KG1 (cell line): ENCODE measurements at regions not wholly inside any gene's neighbourhood (a gene's known extent, or its start where the extent isn't known, plus 50 kb on each side); places are given as distances from the start of the nearest gene placed in this dataset.
A peak's percentile ranks its signal among the peaks of the same experiment; 100 is the strongest.
"Not testable (repeated sequence)": the region's sequence is repeated elsewhere in the genome, so short reads cannot be mapped to it uniquely, and the experiment has no call there.

ENCODE experiments used
- DNase-seq: peaks from one replicate; lab custom pipeline; 2025; lab: John Stamatoyannopoulos, UW

DNA sequence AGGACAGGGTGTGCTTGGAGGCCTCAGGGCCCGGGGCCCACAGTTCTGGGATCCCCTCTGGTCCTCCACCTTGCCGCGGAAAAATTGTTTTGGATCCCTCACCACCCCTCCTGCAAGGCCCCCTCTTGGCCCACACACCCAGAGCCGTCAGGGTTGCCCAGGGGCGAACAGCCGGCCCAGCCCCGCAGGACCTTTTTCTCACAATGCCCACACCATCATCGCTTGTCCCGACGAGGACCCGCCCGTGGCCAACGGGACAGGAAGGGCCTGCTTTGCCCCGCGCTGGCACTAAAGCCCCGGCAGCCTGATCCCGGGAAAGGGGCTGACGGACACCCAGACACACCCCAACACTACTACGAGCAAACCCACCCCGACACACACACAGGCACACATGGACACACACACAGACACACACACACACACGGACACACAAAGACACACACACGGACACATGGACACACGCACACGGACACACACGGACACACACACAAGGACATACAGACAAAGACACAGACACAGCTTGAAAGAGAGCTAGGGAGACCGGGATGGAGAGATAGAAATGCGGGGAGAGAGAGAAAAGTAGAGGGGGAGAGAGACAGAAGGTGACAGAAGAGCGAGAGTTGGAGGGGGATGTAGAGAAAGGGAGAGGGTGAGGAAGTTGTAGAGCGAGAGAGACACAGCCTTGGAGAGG lies 1493.5 kb upstream of the DEFB115 start:
- DNase-seq: no peak

GRCh38 chr20:29764922-29765610 lies 1492.4 kb upstream of the DEFB115 start:
- peak; percentile 0 for DNase-seq

GRCh38 chr20:29778033-29778432 lies 1479.4 kb upstream of the DEFB115 start:
- DNase-seq: not testable (repeated sequence)

- not testable (repeated sequence) for DNase-seq
Observed at GRCh38 chr20:29781217-29781616, 1476.2 kb upstream of the DEFB115 start.

GRCh38 chr20:29781891-29782290 lies 1475.6 kb upstream of the DEFB115 start:
- DNase-seq: not testable (repeated sequence)

GRCh38 chr20:29787456-29787855 lies 1470.0 kb upstream of the DEFB115 start:
- not testable (repeated sequence) for DNase-seq

DNA sequence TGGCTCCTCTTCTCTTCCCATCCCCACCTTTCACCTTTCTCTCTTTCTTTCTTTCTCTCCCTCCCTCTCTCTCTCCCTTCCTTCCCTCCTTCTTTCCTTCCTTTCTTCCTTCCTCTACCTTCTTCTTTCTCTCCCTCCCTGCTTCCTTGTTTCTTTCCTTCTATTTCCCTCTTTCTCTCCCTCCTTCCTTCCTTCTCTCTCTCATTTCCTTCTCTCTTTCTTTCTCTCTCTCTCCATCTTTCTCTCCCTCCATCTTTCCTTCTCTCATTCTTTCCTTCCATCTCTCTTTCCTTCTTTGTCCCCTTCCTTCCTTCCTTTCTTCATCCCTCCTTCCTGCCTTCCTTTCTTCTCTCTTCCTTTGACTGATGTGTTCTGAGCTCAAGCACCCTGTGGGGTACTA lies 1467.0 kb upstream of the DEFB115 start:
- no peak for DNase-seq

- DNase-seq: not testable (repeated sequence)
Observed at GRCh38 chr20:29831508-29831907, 1426.0 kb upstream of the DEFB115 start.

- not testable (repeated sequence) for DNase-seq
Observed at GRCh38 chr20:29868014-29868413, 1389.5 kb upstream of the DEFB115 start.

DNA sequence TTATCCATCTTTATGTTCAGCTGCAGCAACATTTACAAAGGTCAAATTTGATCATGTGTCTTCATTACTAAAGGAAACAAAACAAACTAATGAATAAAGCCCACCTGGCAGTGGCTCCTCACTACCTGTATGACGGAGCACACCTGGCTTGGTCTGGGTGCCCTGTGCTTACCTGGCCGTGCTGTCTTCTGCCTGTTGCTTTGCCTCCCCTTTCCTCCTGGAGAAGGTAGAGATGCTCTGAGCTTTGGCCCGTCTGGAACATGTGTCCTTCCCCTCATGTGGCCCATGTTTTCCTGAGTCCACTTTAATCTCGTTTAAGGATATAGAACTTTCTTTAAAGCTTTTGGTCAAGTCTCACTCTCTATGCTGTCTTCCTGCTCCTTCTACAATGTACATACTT lies 1388.8 kb upstream of the DEFB115 start:
- not testable (repeated sequence) for DNase-seq

DNA sequence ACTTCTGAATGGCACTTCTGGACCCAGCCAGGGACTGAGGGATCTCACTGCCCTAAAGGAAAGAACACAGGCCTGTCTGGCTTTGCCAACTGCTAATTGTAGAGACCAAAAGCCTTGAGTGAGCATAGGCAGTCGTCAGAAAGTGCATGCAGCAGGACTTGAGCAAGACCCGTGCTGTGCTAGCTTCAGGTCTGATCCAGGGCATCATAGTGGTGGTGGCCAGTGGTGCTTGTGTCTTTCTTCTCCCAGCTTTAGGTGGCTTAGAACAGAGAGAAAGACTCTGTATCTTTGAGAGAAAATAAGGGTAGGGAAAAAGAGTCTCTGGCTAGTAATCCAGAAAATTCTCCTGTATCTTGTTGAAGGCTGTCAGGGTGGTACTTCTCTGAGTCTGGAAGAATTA lies 1385.6 kb upstream of the DEFB115 start:
- DNase-seq: not testable (repeated sequence)

- no peak for DNase-seq
Observed at GRCh38 chr20:29873946-29874345, 1383.5 kb upstream of the DEFB115 start.

DNA sequence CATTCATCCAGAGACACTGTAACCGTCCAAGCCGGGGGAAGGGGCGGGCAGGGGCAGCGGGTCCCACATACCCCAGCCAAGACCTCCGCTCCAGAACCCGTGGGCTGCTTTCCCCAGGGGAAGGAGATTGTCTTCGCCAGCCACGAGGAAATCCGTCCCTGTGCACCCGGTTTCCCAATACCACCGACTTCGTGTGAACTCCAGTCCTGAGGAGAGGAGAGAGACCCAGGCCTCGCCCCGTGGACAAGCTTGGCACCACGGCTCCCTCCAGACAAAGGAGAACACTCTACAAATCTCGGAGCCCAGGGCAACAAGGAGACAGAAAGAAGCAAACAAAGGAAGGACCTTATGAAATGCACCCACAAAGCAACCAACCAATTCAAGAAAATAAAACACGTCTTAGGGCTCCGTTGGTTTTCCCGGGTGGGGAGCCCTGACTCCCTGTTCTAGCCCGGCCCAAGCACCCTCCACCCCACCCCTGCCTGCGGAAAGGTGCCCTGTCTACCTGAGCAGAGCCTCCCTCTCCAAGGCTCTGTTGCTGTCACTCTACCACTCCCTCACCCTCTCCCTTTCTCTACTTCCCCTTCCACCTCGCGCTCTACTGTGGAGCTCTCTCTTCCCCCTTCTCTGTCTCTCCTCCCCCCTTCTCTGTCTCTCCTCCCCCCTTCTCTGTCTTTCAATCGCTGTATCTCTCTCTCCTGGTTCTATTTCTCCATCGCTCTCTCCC lies 1382.8 kb upstream of the DEFB115 start:
- no peak for DNase-seq

DNA sequence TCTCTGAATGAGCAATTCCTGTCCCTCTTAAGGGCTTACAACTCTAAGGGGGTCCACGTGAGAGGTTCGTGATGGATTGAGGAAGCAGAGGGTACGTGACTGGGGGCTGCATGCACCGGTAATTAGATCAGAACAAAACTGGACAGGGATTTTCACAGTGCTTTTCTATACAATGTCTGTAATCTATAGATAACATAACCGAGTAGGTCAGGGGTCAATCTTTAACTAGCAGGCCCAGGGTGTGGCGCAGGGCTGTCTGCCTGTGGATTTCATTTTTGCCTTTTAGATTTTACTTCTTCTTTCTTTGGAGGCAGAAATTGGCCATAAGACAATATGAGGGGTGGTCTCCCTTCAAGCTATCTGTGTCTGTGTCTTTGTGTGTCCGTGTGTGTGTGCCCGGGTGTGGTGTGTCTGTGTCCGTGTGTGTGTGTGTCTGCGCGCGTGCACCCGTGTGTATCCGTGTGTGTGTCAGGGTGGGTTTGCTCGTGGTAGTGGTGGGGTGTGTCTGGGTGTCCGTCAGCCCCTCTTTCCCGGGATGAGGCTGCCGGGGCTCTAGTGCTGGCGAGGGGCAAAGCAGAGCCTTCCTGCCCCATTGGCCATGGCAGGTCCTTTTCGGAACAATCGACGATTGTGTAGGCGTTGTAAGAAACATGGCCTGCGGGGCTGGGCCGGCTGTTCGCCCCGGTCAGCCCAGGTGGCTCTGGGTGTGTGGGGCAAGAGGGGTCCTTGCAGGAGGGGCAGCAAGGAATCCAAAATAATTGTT lies 1382.0 kb upstream of the DEFB115 start:
- DNase-seq: not testable (repeated sequence)

GRCh38 chr20:29876084-29876910 lies 1381.2 kb upstream of the DEFB115 start:
- DNase-seq: not testable (repeated sequence)

GRCh38 chr20:29876911-29877285 lies 1380.6 kb upstream of the DEFB115 start:
- no peak for DNase-seq

DNA sequence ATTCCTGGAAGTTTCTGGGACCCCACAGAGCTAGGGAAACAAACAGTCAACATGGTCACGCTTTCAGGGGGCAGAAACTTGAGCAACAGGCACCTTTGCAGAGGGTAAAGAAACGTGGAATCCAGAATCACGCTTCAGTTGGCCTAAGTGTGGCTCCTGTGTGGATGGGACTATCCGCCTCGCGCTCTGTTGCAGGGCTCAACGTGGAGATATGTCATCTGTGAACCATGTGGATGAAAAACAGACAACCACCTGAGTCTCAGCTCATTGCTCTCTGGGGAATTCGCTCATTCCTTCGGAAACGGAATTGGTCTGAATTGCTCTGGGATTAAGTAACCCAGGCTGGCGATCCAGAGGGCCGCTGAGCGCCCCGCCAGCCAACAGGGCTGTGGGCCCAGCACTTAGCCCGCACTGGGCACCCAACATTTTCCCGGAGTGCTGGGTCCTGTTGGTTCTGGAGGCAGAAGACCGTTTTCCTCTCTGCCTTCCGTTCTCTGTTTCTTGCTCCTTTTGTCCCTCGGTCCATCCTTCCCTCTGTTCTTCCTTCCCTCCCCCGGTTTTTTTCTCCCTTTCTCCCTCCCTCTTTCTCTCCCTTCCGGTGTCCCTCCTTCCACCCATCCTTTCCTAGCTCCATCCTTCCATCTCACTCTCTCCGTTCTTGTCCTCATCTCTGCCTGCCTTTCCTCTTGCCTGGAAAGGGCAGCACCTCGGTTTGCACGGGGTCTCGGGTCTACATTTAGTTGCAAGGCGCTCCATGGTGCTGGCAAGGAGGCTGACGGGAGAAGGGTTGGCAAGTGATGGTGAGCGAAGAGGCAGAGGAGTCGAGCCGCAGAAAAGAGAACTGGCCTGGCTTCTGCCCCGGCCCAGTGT lies 1379.8 kb upstream of the DEFB115 start:
- DNase-seq: not testable (repeated sequence)

DNA sequence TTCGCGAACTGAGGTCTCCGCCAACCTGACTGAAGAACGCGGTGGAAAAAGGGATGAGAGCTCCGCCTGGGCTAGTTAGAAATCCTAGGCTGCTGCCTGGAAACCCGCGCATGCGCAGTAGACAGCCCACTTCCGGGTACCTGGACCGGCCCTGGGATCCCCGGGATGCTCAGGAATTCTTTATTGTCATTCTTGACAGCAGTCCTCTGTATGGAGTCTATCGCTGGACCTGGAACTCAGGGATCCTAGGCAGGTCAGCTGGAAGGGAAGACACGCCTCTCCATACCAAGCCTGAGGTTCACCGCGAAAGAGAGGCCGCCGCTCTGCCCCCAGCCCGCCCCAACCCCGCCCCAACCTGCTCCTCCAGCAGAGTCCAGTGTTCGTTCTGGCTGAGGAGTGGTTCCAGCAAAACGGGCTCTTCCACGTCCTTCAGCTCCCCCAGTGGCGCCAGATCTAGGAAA lies 1379.2 kb upstream of the DEFB115 start:
- DNase-seq: no peak

DNA sequence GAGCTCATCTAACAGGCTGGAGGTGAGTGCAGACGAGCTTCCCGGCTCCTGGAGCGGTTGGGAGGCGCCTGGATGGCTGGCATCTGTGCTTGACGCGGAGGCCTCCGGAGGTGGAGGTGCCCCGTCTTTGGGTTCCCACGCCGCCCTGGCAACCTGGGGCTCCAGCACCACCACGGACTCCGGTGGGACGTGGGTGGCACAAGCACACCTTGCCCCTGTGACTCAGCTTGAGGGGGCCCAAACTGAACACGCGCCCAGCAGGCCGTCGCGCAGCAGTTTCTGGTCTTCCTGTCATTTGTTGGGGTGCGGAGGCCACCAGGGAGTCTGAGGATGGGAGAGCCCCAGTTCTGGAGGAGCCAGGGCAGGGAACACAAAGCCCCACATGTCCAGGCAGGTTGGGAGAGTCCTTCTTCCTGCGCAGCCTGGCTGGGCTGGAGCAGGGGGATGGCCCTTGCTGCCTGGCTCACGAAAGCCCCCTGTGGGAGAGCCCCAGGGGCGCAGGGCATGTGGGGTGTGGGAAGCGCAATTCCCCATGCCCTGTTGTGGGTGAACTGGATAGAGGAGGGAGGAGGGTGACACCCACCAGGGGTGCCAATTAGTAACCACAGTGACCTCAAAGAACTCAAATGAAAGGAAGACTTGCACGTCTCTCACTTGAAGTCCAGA lies 1378.6 kb upstream of the DEFB115 start:
- DNase-seq: no peak

- not testable (repeated sequence) for DNase-seq
Observed at GRCh38 chr20:29881107-29881506, 1376.4 kb upstream of the DEFB115 start.
